Caco-2 (cell line): ENCODE measurements at regions not wholly inside any gene's neighbourhood (a gene's known extent, or its start where the extent isn't known, plus 50 kb on each side); places are given as distances from the start of the nearest gene placed in this dataset.

ENCODE experiments used
- BruUV-seq: library from RNA; stranded (reverse); fragments of 400-500 nt; replicated peaks from 2 replicates; lab custom pipeline; 2021; lab: Mats Ljungman, UMichigan
- CTCF ChIA-PET: fragments of 300-600 bp; sonication (Branson Sonifier 250); formaldehyde crosslinking; loops from one replicate; lab custom pipeline; 2022; ENCODE audit warnings: antibody characterized with exemption; lab: Charles Lee
- POLR2A ChIA-PET: fragments of 300-600 bp; sonication (Branson Sonifier 250); formaldehyde crosslinking; loops from one replicate; lab custom pipeline; 2022; ENCODE audit warnings: antibody characterized with exemption; lab: Charles Lee
- DNase-seq, 2 experiments: peaks; one replicate each; pipeline versions ENCODE4 v3.0.0 to v3.0.0-alpha.2; 2020 to 2022
- H3K27me3 ChIP-seq: replicated peaks from 2 replicates; pipeline ENCODE4 v1.6.0; 2011; ENCODE audit warnings: low read length; ENCODE audit not compliant: control insufficient read depth, insufficient read depth
- H3K36me3 ChIP-seq: 2 replicates; pipeline ENCODE4 v1.5.1; 2011; ENCODE audit warnings: low read length; ENCODE audit not compliant: control insufficient read depth, insufficient read depth
- H3K4me1 ChIP-seq: fragments of 250-450 bp; sonication (Bioruptor Pico); 2 replicates; pipeline ENCODE4 v1.5.1; 2020; ENCODE audit warnings: mild to moderate bottlenecking
- H3K4me3 ChIP-seq: 2 replicates; pipeline ENCODE4 v1.5.1; 2011; ENCODE audit warnings: low read depth, mild to moderate bottlenecking, control low read depth, low read length
- H3K9me3 ChIP-seq: fragments of 250-450 bp; sonication (Bioruptor Pico); 2 replicates; pipeline ENCODE4 v1.5.1; 2020; ENCODE audit warnings: mild to moderate bottlenecking, moderate library complexity
- H3K27ac Mint-ChIP-seq: one replicate; pipeline ENCODE4 v1.8.0; 2022; ENCODE audit warnings: mixed read lengths; ENCODE audit not compliant: unreplicated experiment
- H3K27me3 Mint-ChIP-seq: one replicate; pipeline ENCODE4 v1.8.0; 2022; ENCODE audit warnings: mixed read lengths; ENCODE audit not compliant: insufficient read depth, unreplicated experiment
- H3K36me3 Mint-ChIP-seq: one replicate; pipeline ENCODE4 v1.8.0; 2022; ENCODE audit warnings: mild to moderate bottlenecking, mixed read lengths; ENCODE audit not compliant: insufficient read depth, unreplicated experiment
- H3K4me1 Mint-ChIP-seq: one replicate; pipeline ENCODE4 v1.8.0; 2022; ENCODE audit warnings: low read depth, mixed read lengths; ENCODE audit not compliant: unreplicated experiment
- H3K4me3 Mint-ChIP-seq: one replicate; pipeline ENCODE4 v1.8.0; 2022; ENCODE audit warnings: mild to moderate bottlenecking, moderate library complexity, mixed read lengths; ENCODE audit not compliant: unreplicated experiment
- H3K9me3 Mint-ChIP-seq: one replicate; pipeline ENCODE4 v1.8.0; 2022; ENCODE audit warnings: mixed read lengths; ENCODE audit not compliant: unreplicated experiment
- intact Hi-C: fragments of 100-400 bp; cut with micrococcal nuclease; formaldehyde crosslinking; loops from one replicate; pipeline ENCODE4 v1.10.0; 2022; ENCODE audit not compliant: unreplicated experiment
- TF ChIP-seq, protein P1 (sequence below), 2 experiments: fragments of 200-600 bp in 1 of 2; IDR thresholded peaks; 1 replicate in 1 of 2; 2 replicates in 1 of 2; pipeline versions ENCODE4 v1.5.1 to v1.8.0; 2011 to 2022; ENCODE audit warnings: antibody characterized with exemption in 1 of 2, control low read depth in 1 of 2, inconsistent platforms in 1 of 2, low read depth in 1 of 2, low read length in 1 of 2, mild to moderate bottlenecking in 1 of 2, moderate library complexity in 1 of 2; ENCODE audit not compliant: insufficient read depth in 1 of 2, severe bottlenecking in 1 of 2, unreplicated experiment in 1 of 2

DNA sequence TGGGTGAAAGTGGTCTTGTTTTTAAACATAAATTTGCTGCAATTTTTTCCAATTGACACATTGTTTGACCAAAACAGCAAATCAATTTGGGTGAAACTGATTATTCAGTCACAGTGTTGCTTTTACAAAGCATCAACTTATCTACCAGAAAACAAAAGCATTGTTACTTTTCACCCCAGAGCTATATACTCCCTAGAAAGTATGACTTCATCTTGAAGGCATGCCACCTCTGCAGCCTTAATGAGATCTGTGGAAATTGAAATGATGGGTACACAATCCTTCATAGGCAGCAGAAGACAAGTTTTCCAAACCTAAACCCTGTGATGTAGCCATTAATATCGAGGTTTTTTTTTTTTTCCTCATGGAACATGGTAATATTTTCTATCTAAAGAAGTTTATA lies 615.9 kb downstream of the CHSY3 start:
- Histone ChIP-seq H3K36me3 (no peaks in the 10 kb centered on the region), H3K4me1 (peaks cover 6% of the 10 kb centered on the region), H3K27me3 (no peaks in the 10 kb centered on the region), H3K4me3 (no peak overlapping the region), H3K9me3 (peaks cover 18% of the 10 kb centered on the region)
- intact Hi-C loops, result no loop called here
- no peaks in the 10 kb centered on the region for H3K27me3 Mint-ChIP-seq
- H3K4me1 Mint-ChIP-seq, result peaks cover 7% of the 10 kb centered on the region
- no peak overlapping the region for H3K27ac Mint-ChIP-seq
- H3K36me3 Mint-ChIP-seq, result no peaks in the 10 kb centered on the region
- ChIA-PET POLR2A (no interaction called here), CTCF (no interaction called here)
- no TSS peak for BruUV-seq
- H3K4me3 Mint-ChIP-seq, result no peak overlapping the region
- TF ChIP-seq, protein P1, sequence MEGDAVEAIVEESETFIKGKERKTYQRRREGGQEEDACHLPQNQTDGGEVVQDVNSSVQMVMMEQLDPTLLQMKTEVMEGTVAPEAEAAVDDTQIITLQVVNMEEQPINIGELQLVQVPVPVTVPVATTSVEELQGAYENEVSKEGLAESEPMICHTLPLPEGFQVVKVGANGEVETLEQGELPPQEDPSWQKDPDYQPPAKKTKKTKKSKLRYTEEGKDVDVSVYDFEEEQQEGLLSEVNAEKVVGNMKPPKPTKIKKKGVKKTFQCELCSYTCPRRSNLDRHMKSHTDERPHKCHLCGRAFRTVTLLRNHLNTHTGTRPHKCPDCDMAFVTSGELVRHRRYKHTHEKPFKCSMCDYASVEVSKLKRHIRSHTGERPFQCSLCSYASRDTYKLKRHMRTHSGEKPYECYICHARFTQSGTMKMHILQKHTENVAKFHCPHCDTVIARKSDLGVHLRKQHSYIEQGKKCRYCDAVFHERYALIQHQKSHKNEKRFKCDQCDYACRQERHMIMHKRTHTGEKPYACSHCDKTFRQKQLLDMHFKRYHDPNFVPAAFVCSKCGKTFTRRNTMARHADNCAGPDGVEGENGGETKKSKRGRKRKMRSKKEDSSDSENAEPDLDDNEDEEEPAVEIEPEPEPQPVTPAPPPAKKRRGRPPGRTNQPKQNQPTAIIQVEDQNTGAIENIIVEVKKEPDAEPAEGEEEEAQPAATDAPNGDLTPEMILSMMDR (IDR thresholded peaks at IDR 0.05; ENCODE audit: insufficient read depth in 1 of 2, low read depth in 1 of 2, low read length in 1 of 2, severe bottlenecking in 1 of 2, unreplicated experiment in 1 of 2), result no peak
- peaks cover 12% of the 10 kb centered on the region for H3K9me3 Mint-ChIP-seq
- DNase-seq, result no peak

DNA sequence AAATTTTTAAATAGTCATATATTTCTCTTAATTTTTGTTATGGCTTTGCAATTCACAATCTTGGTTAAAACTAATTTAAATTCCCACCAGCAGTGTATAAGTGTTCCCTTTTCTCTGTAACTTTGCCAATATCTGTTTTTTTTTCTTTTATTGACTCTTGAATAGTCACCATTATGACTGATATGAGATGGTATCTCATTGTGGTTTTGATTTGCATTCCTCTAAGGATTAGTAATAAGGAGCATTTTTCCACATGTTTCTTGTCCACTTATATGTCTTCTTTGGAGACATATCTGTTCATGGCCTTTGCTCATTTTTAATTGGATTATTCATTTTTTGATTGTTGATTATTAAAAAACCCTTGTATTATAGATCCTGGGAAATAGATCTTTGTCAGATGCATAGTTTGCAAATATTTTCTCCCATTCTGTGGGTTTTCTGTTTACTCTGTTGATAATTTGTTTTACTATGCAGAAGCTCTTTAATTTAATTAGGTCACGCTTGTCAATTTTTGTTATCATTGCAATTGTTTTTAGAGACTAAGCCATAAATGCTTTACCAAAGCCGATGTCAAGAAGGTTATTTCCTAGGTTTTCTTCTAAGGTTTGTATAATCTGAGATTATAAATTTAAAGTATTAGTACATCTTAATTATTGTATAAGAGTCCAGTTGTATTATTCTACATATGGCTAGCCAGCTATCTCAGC lies 610.9 kb downstream of the CHSY3 start:
- H3K27me3 Mint-ChIP-seq, result no peaks in the 10 kb centered on the region
- H3K9me3 Mint-ChIP-seq, result peaks cover 12% of the 10 kb centered on the region
- ChIA-PET POLR2A (no interaction called here), CTCF (no interaction called here)
- H3K27ac Mint-ChIP-seq, result no peak overlapping the region
- no peak for DNase-seq
- Histone ChIP-seq H3K4me1 (peaks cover 5% of the 10 kb centered on the region), H3K4me3 (no peak overlapping the region), H3K27me3 (no peaks in the 10 kb centered on the region), H3K36me3 (no peaks in the 10 kb centered on the region), H3K9me3 (peaks cover 21% of the 10 kb centered on the region)
- H3K4me3 Mint-ChIP-seq, result no peak overlapping the region
- TF ChIP-seq, protein P1 (IDR thresholded peaks at IDR 0.05; ENCODE audit: insufficient read depth in 1 of 2, low read depth in 1 of 2, low read length in 1 of 2, severe bottlenecking in 1 of 2, unreplicated experiment in 1 of 2), result no peak
- intact Hi-C loops, result no loop called here
- BruUV-seq, result no TSS peak
- H3K4me1 Mint-ChIP-seq, result no peaks in the 10 kb centered on the region
- H3K36me3 Mint-ChIP-seq, result no peaks in the 10 kb centered on the region

- H3K27ac Mint-ChIP-seq, result no peak overlapping the region
- no peaks in the 10 kb centered on the region for H3K4me1 ChIP-seq
Measured at GRCh38 chr5:130502702-130503101, 598.4 kb downstream of the CHSY3 start.

More at GRCh38 chr5:130502702-130503101, 598.4 kb downstream of the CHSY3 start:
- Mint-ChIP-seq H3K4me3 (no peak overlapping the region), H3K27me3 (no peaks in the 10 kb centered on the region), H3K36me3 (no peaks in the 10 kb centered on the region), H3K9me3 (no peaks in the 10 kb centered on the region), H3K4me1 (no peaks in the 10 kb centered on the region)
- BruUV-seq, result no TSS peak
- H3K36me3 ChIP-seq, result no peaks in the 10 kb centered on the region
- intact Hi-C loops, result no loop called here
- no peak for DNase-seq
- ChIA-PET POLR2A (no interaction called here), CTCF (no interaction called here)
- TF ChIP-seq, protein P1 (IDR thresholded peaks at IDR 0.05; ENCODE audit: insufficient read depth in 1 of 2, low read depth in 1 of 2, low read length in 1 of 2, severe bottlenecking in 1 of 2, unreplicated experiment in 1 of 2), result no peak
- no peaks in the 10 kb centered on the region for H3K9me3 ChIP-seq
- no peak overlapping the region for H3K4me3 ChIP-seq
- H3K27me3 ChIP-seq, result no peaks in the 10 kb centered on the region
